ENCODE measurements at regions not wholly inside any gene's neighbourhood (a gene's known extent, or its start where the extent isn't known, plus 50 kb on each side); places are given as distances from the start of the nearest gene placed in this dataset.
"Not testable (repeated sequence)": the region's sequence is repeated elsewhere in the genome, so short reads cannot be mapped to it uniquely, and the experiment has no call there.

DNA sequence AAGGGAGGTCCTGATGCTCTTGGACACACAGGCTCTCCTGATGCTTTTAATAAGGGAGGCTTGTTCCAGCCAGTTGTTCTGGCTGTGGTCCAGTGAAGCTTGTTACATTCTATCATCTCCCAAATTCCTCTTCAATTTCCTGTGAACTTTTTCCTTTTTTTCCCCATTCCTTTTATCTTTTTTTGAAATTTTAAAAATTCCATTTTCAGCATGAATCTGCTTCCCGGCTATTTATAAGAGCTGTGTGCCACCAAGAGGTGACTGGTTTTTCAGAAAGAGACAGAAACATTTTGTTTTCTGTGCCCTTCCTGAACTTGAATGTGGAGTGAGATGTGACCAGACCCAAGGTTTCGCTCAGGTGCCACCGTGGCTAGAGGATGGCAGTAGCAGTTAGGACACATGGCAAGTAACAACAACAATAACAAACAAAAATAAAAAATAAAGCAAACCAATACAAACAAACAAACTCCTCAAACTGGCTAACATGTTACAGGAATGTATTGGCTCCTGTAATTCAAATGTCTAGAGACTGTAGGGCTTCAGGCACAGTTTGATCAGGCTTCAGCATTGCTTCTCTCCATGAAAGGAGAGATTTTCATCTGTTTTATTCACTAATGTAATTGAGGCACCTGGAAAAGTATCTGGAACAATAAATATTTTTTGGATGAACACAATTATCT lies 121.1 kb downstream of the BOD1 start:
- no peak for DNase-seq (ENCODE audit: low spot score)

DNA sequence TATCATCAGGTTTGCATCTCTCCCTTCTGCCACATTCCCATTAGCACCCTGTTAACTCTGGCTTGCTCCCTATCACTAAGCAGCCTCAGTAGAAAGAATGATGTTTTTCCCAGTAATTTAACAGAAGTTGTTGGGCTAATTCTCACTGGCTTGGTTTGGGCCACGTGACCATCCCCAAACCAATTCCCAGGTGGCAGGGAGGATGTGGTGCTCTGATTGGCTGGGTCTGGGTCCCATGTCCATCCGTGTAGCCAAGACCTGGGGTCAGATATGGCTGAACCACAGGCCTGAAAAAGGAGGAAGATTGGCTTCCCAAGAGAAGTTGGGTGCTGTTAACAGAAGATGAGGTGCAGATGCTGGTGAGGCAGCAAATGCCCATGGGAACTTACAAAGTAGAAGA lies 122.0 kb downstream of the BOD1 start:
- no peak for DNase-seq (ENCODE audit: low spot score)

DNA sequence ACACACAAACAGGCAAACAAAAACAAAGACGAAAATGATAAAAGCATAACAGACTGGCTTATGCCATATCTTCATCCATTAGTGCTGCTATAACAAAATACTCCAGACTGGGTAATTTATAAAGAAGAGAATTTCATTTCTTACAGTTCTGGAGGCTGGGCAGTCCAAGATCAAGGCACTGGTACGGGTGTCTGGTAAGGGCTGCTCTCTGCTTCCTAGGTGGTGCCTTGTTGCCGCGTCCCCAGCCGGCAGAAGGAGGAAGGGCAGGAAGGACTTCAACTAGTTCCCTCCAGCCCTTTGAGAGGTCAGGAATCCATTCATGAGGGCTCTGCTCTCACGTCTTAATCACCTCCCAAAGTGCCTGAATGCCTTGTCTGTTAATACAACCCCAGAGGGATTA lies 122.6 kb downstream of the BOD1 start:
- DNase-seq (ENCODE audit: low spot score) = no peak

DNA sequence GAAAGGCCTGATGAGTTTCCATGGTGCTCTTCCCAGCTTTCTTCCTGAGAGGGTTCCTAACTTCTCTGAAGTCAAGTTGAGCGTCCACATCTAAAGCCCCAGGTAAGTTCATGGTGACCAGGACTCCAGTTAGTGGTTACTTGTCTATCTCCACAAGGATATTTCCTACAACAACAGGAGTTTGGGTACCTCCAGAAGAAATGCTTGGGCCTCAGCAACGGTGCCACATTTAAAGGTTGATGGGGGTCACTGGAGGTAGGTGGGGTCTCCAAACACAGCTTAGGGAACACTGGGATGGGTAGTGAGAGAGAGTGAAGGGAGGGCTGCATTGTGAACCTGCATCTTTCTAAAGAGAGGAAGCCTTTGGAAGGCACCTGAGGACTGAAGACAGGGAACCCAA lies 123.4 kb downstream of the BOD1 start:
- no peak for DNase-seq (ENCODE audit: low spot score)

DNA sequence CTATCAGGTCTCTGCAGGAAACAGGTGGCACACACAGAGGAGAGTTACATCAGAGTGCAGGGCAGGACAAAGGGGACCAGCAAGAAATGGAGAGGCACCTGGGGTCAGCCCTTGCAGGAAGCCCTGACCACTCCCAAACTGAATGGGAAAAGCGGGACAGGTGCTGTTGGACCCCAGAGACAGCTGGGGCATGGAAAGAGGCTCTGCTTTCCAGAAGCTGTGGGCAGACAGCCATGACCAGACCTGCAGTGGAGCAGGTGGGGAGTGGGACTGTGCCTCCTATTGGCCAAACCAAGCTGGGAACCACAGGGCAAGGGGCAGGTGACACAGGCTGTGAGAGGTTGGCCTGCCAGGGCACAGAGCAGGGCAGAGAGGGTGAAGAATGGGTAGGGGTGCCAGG lies 125.8 kb downstream of the BOD1 start:
- no peak for DNase-seq (ENCODE audit: low spot score)

DNA sequence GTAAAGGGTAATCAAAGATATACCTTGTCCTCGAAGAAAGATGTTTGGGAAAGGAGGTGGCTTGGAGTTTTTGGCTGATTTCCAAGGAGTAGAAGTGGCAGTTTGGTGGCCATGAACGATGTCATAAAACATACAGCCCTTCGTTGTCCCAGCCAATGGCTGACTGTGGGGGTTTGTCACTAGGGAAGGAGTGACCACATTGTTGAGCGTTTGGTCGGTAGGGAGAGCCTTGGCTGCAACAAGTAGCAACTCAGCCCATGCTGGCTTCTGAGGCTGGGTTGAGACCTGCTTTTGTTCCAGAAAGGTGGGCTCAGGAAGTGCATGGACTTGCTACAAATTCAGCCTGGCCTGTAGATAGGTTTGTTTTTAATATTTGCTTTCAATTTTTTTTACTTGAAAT lies 128.3 kb downstream of the BOD1 start:
- no peak for DNase-seq (ENCODE audit: low spot score)

DNA sequence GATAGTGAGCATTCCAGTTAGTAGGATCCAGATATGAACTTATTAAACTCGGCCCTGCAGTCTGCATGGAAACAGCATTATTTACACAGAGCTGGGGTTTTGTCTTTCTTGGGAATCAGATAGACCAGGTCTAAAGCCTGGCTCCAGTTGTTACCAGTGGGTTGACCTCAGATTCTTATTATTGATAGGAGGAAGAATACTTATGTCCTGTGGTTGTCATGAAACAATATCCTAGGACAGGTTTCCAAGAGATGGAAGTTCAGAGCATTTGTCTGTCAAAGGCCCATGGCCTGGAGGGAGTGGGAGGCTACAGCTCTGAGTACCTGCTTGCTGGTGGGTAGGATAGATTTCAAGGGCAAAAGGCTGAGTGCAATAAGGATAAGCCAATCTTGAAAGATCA lies 129.2 kb downstream of the BOD1 start:
- no peak for DNase-seq (ENCODE audit: low spot score)

DNA sequence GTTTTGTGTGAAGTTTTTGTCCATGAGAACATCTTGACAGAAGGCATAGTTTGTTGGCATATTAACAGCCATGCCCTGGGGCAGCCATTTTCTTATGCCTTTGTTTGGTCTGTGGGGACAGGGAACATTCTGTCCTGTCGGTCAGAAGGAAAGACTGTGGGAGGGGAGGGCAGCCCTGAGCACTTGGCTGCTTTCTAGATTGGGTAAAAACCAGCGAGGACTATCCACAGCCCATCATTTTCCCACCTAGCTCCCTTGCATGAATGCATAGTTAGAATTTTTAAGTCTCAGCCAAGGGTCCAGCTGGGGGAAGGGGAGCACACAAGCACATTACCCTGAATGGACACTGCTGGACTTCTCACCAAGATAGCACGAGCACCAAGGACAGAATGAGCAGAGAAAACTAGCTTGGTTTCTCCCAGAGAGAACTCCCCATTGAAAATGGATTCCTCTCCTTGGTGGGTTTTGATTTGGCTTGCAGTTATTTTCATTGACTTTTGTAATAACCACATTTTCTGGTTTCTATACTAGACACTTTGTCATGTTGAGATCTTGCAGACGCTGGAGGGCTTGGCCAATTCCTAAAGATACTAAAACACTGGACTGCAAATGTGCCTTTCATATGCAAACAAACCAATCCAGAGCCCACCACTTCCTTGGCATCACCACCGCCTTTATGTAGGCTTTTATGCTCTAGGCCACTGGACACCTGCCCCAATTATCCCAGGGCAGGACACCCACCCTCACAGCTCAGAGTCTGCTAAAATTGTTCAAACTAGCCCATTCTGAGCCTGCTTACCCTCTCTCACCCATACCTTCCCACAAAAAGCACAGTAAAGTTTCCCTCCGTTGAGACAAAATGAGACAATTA lies 129.9 kb downstream of the BOD1 start:
- DNase-seq (ENCODE audit: low spot score) = no peak

DNA sequence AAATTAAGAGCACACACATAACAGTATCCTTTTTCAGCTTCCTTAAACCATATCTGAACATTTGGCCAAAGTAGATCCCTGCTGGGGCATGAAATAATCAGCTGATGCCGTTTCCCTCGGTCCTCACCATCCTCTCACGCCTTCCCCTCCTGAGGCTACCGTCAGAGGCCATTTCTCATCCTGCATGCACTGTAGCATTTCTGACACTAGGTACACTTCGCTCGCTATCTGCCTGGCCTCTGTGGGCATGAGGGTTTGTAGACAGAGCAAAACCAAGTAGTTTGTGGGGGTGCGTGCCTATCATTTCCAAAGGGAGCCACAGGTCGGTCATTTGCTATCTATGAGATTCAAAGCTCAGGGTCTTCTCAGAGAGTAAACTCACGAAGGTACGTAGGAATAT lies 131.9 kb downstream of the BOD1 start:
- no peak for DNase-seq (ENCODE audit: low spot score)

DNA sequence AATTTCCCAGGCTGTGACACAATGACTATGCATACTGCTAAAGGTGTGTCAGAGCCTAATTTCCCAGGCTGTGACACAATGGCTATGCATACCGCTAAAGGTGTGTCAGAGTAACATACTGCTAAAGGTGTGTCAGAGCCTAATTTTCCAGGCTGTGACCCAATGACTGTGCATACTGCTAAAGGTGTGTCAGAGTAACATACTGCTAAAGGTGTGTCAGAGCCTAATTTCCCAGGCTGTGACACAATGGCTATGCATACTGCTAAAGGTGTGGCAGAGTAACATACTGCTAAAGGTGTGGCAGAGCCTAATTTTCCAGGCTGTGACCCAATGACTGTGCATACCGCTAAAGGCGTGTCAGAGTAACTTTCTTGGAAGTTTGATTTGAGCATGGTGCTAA lies 132.9 kb downstream of the BOD1 start:
- DNase-seq (ENCODE audit: low spot score) = not testable (repeated sequence)

DNA sequence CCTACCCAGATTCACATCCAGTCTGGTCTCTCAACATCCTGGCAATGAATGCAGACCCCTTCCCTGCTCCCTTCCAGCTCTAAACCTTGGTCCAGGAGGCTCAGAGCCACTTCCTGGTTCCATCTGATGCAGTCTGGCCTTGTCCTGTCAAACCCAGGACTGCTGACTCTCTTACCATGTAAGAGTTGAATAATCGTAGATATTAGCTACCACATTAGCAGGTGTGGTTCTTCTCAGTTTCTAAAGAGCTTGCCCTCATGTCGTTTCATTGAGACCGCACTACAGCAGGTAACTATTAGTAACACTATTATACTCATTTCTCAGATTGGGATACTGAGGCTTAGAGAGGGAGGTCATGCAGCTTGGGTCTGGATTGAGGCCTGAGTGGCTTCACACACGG lies 133.3 kb downstream of the BOD1 start:
- no peak for DNase-seq (ENCODE audit: low spot score)

DNA sequence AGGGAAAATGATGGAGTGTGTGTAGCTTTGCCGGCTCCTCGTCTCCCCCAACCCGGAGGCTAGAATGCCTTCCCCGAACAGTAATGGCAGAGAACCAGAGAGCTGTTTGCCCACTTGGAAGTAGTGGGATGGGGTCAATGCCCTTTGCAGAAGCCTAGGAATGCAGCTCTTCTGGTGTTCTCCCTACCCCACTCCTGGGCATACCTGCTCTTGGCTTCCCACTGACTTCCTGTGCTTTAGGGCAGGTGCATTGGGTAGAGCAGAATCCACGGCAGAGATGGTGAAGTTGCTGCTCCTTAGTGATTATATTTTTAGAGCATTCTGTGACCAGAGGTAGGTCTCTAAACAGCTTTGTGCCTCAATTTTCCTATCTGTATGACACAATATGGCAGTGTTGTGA lies 134.6 kb downstream of the BOD1 start:
- DNase-seq (ENCODE audit: low spot score) = no peak

DNA sequence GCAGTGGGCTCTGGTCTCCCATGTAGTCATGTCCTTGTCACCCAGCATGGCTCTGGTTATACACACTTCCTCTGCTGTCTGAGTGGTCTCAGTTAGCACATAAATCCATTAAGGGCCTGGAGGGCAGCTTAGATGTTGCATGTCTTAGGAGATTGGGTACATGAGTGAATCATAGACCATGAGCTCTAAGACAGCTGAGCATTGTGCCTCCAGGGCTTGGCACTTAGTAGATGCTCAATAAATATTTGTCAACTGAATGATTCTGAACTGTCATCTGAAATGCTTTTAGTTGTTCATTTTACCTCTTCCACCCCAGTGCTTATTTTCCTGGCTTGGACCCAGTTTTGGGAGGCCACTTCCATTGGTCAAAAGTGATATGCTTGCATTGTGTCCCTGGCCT lies 135.6 kb downstream of the BOD1 start:
- no peak for DNase-seq (ENCODE audit: low spot score)

DNA sequence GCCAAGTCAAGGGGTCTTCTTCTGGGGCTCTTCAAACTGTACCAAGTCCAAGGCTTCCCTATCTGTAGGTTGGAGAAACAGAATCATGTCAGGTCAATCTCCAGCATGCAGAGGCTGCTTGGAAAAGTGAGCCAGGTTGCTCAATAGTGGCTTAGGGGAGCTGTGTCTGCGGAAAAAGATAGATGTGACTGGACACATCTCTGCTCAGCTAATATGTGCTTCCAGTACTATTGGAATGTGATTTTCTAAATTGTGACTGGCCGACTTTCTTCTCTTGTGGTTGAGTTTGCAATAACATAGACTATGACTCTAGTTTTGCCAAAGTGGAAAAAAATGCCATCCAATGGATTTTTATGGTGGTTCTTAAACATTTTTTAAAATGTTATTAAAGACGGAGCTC lies 136.7 kb downstream of the BOD1 start:
- no peak for DNase-seq (ENCODE audit: low spot score)

DNA sequence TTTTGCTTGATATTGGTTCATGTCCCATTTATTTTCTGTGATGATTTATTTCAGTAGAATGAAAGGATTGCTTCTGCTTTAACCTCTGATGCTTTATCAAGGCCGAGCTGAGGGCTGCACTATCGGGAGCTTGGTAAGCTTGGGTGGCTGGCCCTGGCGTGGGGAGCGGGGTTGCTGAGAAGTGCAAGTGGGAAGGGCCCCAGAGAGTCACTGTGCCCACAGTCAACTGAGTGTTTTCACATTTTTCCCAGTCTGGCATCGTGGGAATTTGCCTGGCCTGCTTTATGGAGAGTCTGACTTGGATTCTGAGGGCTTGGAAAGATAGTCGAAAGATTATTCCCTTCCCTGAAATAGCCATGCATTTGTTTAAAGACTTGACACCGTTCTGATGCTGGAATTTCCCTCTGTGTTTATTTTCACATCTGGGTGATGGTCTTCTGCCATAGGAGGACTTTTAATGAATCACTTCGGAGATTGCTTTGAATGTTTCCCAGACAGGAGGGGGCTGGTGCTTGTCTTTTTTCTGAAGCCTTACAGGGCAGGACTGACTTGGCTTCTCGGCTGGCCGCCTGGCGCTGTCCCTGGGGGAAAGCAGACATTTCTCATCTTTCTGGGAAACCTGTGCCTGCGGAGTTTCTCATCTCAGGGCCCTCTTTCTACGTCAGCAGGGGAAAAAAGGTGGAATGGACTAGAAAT lies 139.0 kb downstream of the BOD1 start:
- no peak for DNase-seq (ENCODE audit: low spot score)

DNA sequence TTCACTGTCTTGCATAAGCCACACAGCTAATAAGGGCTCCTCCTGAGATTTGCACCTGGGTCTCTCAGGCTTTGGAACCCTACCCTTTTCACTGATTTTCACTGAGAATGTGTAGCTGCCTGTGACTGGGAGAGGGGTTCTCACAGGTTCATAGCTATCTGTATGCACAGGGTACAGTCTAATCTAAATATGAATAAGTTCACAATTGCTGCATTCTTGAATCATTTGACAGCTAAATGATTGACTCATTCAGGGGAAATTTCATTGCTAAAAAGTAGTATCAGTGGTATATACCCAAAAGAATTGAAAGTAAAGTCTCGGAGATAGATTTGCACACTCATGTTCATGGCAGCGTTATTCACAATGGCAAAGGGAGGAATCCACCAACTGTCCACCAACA lies 140.7 kb downstream of the BOD1 start:
- no peak for DNase-seq (ENCODE audit: low spot score)

DNA sequence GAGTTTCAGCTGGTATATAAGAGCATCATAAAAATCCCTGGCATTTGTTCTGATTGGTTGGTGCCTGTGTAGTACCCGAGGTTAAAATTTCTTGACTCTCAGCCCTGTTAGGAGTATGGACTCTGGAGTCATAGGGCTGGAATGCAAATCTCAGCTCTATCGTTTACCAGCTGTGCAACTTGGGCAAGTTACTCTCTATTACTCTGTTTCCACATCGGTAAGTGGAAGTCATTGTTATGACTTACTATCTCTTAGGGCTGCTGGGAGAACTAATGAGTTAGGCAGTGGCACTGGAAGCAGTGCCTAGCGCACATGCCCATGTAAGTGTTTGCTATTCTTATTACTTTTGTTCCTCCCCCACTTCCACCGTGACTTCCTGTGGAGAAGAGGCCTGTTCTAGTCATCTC lies 141.6 kb downstream of the BOD1 start:
- no peak for DNase-seq (ENCODE audit: low spot score)

DNA sequence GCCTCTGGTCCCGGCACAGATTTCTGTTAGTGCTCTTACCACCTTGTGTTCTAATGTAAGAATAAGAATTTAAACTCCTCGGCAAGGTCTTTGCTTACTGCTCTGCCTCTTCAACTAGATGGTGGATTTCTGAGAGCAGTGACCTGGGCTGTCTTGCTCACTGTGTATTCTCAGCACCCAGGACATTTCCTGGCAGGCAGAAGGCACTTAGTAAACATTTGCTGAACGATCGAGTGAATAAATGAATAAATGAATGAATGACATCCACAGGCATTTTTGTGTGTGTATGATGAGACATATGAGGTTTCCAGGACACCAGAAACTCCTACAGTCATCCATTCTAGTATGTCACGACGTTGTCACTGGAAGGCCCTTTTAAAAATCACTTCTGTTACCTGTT lies 143.2 kb downstream of the BOD1 start:
- DNase-seq (ENCODE audit: low spot score) = no peak

DNA sequence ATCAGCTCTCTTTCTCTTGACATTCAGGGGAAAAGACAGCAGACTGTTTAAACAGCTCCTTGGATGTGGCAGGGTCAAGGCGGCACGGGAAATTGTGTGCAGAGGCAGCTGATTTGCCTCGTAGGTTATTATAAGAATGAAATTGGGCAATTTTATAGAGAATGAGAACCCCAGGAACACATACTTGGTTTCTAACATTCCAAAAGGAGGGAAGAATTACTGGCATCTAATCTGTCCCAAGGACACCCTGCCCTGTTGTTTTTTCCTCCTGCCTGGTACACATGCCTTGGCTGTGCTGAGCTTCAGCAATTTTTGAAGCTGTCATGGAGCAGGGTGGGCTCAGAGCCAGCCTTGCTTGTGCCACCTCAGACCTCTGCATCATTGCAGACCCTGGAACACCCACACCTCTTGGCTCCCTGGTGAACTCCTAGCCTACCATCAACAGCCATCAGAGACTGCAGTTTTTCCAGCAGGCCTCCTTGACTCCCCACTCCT lies 143.6 kb downstream of the BOD1 start:
- no peak for DNase-seq (ENCODE audit: low spot score)

DNA sequence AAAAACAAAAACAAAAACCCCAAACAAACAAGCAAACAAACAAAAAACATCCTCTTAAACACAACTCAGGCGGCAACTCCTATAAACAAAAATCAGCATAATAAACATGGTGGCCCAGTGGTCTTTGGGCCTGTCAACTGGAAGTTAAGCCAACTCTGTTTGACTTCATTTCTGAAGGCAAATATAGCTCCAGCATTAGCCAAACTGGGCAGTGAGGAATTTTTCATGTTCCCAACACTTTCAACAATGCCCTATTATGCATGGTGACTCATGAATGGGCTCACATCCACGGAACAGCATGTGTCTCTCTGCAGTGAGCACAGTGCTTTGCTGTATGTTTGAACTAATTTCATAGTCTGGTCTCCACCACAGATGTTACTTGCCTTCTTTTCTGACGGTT lies 143.9 kb upstream of the STC2 start:
- DNase-seq (ENCODE audit: low spot score) = no peak

DNA sequence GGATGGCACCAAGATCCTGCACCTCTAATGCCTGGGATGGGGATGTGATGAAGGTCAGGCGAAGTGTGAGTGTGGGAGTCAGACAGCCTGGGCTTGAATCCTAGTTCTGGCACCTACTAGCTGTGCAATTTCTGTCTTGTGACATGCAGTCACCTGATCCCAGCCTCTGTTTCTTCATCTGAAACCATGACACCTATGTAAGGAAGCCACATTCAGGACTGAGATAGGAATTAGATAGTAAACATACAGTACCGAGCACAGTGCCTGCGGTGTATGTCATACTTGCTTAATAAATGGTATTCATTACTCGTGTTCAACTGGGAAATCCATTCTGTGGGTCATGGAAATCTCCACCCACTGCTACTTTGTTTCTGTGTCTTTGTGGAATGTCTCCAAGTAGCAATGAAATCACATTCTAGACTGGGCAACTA lies 140.6 kb upstream of the STC2 start:
- no peak for DNase-seq (ENCODE audit: low spot score)

DNA sequence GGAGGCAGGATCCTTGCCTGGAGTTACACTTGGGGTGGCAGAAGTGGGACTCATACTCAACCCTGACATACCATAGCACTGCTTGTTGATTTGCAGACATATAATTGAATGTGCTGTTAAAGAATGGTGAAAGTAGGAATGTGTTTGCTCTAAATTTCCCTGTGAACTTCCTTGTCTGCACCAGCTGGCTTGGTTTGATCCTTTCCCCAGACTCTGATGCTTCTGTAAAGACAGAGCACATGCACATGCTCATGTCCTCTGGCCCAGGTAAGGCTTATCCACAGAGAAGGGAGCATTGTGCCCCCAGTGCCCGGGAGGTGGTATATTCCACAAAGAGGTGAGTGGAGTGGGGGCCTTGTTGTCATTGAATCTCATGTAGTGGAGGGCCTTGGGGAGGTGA lies 138.0 kb upstream of the STC2 start:
- no peak for DNase-seq (ENCODE audit: low spot score)

DNA sequence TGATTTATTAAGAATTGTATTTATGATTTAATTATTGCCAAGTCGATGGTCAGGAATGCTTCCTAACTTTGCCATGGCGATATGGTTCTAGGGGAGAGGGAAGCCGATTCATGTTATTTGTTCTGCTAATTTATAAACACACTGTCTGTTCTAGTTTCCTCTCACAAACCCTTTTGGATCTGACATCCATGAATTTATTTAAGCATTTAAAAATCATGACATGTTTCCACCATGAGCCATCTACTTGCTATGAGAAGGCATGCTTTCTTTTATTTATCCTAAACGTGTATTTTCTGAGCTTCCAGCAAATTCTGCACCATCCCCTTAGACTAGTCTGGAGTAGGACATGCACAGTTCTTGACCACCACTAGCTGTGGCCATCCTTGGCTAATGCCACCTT lies 136.6 kb upstream of the STC2 start:
- no peak for DNase-seq (ENCODE audit: low spot score)

Measured in HuH-7.5 (cell line).